ENCODE measurements at regions not wholly inside any gene's neighbourhood (a gene's known extent, or its start where the extent isn't known, plus 50 kb on each side); places are given as distances from the start of the nearest gene placed in this dataset.

DNA sequence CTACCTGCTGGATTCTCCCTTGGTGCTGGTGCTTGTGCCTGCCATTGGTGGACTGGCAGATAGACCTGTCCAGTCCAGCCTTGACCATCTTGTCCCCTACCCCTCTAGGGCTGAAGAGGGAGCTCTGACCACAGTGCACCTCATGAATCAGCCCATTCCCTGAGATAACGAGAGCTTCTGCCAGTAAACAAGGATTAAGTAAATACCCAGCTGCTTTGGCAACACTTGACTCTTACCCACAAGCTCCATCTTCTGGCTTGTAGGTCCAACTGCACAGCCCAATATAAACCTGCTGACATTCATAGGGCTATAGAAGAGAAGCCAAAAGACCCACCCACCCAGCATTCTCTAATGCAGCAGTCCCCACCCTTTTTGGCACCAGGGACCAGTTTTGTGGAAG is 186.4 kb downstream of the PIK3C3 start:
- TF ChIP-seq CTCF (conservative IDR thresholded peaks at IDR 0.05; ENCODE audit: low read length) (no peak), EZH2phosphoT487 (IDR thresholded peaks at IDR 0.05; ENCODE audit: borderline replicate concordance, low read depth, low read length) (no peak)
